HL-60 (cell line): ENCODE measurements at regions not wholly inside any gene's neighbourhood (a gene's known extent, or its start where the extent isn't known, plus 50 kb on each side); places are given as distances from the start of the nearest gene placed in this dataset.

Experiments
- CTCF ChIP-seq: IDR thresholded peaks from one replicate; pipeline ENCODE4 v1.5.1; 2011; ENCODE audit warnings: low read length, control low read depth, inconsistent platforms; ENCODE audit not compliant: insufficient read depth
- POLR2AphosphoS5 ChIP-seq: IDR thresholded peaks from 2 replicates; pipeline ENCODE4 v1.6.1; 2012; ENCODE audit warnings: low read depth
- REST ChIP-seq: IDR thresholded peaks from 2 replicates; pipeline ENCODE4 v1.6.1; 2012; ENCODE audit warnings: low read depth; ENCODE audit not compliant: insufficient replicate concordance

GRCh38 chr18:37787452-37787851 lies 221.9 kb upstream of the CELF4 start:
- TF ChIP-seq CTCF = no peak
- no peak for TF ChIP-seq REST
- no peak for TF ChIP-seq POLR2AphosphoS5
